ENCODE measurements at regions not wholly inside any gene's neighbourhood (a gene's known extent, or its start where the extent isn't known, plus 50 kb on each side); places are given as distances from the start of the nearest gene placed in this dataset.

DNA sequence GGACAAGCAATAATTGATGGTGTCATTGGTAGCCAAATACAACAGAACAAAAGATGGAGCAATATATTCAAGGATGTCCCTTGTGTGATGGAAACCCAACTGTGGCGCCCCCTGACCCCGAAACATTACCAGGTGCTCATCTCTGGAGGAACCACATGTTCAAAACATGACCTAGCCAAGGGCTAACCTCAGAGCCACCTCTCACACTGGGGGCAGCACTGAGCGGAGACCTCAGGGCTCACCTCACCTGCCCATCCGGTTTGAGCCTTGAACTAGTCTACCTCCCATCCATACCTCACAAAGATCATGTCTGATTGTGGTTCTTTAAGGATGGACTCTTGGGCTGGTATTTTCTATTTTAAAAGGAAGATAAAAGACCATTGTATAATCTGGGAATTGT, 314.4 kb upstream of the CDH7 start:
- TF ChIP-seq, protein P1, sequence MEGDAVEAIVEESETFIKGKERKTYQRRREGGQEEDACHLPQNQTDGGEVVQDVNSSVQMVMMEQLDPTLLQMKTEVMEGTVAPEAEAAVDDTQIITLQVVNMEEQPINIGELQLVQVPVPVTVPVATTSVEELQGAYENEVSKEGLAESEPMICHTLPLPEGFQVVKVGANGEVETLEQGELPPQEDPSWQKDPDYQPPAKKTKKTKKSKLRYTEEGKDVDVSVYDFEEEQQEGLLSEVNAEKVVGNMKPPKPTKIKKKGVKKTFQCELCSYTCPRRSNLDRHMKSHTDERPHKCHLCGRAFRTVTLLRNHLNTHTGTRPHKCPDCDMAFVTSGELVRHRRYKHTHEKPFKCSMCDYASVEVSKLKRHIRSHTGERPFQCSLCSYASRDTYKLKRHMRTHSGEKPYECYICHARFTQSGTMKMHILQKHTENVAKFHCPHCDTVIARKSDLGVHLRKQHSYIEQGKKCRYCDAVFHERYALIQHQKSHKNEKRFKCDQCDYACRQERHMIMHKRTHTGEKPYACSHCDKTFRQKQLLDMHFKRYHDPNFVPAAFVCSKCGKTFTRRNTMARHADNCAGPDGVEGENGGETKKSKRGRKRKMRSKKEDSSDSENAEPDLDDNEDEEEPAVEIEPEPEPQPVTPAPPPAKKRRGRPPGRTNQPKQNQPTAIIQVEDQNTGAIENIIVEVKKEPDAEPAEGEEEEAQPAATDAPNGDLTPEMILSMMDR (optimal IDR thresholded peaks at IDR 0.05 in 1 of 3, IDR thresholded peaks at IDR 0.05 in 1 of 3, conservative IDR thresholded peaks at IDR 0.05 in 1 of 3; ENCODE audit: extremely low read depth in 1 of 3, insufficient read depth in 2 of 3, low read length in 3 of 3): no peak
- no peak for TF ChIP-seq EZH2 (IDR thresholded peaks at IDR 0.05; ENCODE audit: low read length)

Measured in keratinocyte (primary cell).